HEK293 (cell line): ENCODE measurements at regions not wholly inside any gene's neighbourhood (a gene's known extent, or its start where the extent isn't known, plus 50 kb on each side); places are given as distances from the start of the nearest gene placed in this dataset.

Source experiments
- KLF1 ChIP-seq: fragments of 450-650 bp; formaldehyde crosslinking; IDR thresholded peaks from 2 replicates; pipeline ENCODE4 v1.5.1; 2016; ENCODE audit warnings: missing biosample characterization, missing genetic modification characterization
- REPIN1 ChIP-seq: fragments of 450-650 bp; formaldehyde crosslinking; IDR thresholded peaks from 2 replicates; pipeline ENCODE4 v1.5.1; 2017; ENCODE audit warnings: missing biosample characterization, missing genetic modification characterization, low read depth
- ZNF529 ChIP-seq: fragments of 450-650 bp; formaldehyde crosslinking; IDR thresholded peaks from 2 replicates; pipeline ENCODE4 v1.5.1; 2017; ENCODE audit warnings: missing genetic modification characterization, missing biosample characterization; ENCODE audit not compliant: insufficient replicate concordance
- TF ChIP-seq, protein P1 (sequence below): fragments of 450-650 bp; formaldehyde crosslinking; IDR thresholded peaks from 2 replicates; pipeline ENCODE4 v1.5.1; 2016; ENCODE audit warnings: missing biosample characterization, missing genetic modification characterization
- TF ChIP-seq, protein P2 (sequence below): fragments of 450-650 bp; formaldehyde crosslinking; IDR thresholded peaks from 2 replicates; pipeline ENCODE4 v1.5.1; 2016; ENCODE audit warnings: missing biosample characterization, missing genetic modification characterization, borderline replicate concordance
- TF ChIP-seq, protein P3 (sequence below): fragments of 450-650 bp; formaldehyde crosslinking; IDR thresholded peaks from 2 replicates; pipeline ENCODE4 v1.5.1; 2016; ENCODE audit warnings: missing biosample characterization, missing genetic modification characterization
- TF ChIP-seq, protein P4 (sequence below): fragments of 450-650 bp; formaldehyde crosslinking; conservative IDR thresholded peaks from 2 replicates; pipeline ENCODE4 v1.5.1; 2016; ENCODE audit warnings: low read depth, missing biosample characterization, missing genetic modification characterization
- TF ChIP-seq, protein P5 (sequence below): fragments of 450-650 bp; formaldehyde crosslinking; optimal IDR thresholded peaks from 2 replicates; pipeline ENCODE3; 2016; ENCODE audit warnings: missing biosample characterization, mild to moderate bottlenecking, missing genetic modification characterization

DNA sequence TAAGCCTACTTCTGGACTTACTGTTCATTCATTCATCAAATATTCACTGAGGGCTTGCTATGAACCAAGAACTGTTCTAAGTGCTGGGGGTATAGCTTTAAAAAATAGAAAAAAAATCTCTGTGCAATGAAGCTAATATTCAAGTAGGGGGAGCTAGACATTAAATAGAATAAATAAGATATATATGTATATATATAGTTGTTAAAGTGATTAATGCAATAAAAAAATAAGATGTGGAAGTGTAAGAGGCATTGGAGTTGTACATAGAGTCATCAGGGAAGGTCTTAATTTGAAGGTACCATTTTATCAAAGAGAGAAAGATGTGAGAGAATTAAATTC is 181.2 kb upstream of the AGR3 start:
- TF ChIP-seq, protein P1, sequence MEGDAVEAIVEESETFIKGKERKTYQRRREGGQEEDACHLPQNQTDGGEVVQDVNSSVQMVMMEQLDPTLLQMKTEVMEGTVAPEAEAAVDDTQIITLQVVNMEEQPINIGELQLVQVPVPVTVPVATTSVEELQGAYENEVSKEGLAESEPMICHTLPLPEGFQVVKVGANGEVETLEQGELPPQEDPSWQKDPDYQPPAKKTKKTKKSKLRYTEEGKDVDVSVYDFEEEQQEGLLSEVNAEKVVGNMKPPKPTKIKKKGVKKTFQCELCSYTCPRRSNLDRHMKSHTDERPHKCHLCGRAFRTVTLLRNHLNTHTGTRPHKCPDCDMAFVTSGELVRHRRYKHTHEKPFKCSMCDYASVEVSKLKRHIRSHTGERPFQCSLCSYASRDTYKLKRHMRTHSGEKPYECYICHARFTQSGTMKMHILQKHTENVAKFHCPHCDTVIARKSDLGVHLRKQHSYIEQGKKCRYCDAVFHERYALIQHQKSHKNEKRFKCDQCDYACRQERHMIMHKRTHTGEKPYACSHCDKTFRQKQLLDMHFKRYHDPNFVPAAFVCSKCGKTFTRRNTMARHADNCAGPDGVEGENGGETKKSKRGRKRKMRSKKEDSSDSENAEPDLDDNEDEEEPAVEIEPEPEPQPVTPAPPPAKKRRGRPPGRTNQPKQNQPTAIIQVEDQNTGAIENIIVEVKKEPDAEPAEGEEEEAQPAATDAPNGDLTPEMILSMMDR (tag by site-specific recombination): no peak
- TF ChIP-seq, protein P2, sequence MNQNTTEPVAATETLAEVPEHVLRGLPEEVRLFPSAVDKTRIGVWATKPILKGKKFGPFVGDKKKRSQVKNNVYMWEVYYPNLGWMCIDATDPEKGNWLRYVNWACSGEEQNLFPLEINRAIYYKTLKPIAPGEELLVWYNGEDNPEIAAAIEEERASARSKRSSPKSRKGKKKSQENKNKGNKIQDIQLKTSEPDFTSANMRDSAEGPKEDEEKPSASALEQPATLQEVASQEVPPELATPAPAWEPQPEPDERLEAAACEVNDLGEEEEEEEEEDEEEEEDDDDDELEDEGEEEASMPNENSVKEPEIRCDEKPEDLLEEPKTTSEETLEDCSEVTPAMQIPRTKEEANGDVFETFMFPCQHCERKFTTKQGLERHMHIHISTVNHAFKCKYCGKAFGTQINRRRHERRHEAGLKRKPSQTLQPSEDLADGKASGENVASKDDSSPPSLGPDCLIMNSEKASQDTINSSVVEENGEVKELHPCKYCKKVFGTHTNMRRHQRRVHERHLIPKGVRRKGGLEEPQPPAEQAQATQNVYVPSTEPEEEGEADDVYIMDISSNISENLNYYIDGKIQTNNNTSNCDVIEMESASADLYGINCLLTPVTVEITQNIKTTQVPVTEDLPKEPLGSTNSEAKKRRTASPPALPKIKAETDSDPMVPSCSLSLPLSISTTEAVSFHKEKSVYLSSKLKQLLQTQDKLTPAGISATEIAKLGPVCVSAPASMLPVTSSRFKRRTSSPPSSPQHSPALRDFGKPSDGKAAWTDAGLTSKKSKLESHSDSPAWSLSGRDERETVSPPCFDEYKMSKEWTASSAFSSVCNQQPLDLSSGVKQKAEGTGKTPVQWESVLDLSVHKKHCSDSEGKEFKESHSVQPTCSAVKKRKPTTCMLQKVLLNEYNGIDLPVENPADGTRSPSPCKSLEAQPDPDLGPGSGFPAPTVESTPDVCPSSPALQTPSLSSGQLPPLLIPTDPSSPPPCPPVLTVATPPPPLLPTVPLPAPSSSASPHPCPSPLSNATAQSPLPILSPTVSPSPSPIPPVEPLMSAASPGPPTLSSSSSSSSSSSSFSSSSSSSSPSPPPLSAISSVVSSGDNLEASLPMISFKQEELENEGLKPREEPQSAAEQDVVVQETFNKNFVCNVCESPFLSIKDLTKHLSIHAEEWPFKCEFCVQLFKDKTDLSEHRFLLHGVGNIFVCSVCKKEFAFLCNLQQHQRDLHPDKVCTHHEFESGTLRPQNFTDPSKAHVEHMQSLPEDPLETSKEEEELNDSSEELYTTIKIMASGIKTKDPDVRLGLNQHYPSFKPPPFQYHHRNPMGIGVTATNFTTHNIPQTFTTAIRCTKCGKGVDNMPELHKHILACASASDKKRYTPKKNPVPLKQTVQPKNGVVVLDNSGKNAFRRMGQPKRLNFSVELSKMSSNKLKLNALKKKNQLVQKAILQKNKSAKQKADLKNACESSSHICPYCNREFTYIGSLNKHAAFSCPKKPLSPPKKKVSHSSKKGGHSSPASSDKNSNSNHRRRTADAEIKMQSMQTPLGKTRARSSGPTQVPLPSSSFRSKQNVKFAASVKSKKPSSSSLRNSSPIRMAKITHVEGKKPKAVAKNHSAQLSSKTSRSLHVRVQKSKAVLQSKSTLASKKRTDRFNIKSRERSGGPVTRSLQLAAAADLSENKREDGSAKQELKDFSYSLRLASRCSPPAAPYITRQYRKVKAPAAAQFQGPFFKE (tag by site-specific recombination): no peak
- TF ChIP-seq, protein P3, sequence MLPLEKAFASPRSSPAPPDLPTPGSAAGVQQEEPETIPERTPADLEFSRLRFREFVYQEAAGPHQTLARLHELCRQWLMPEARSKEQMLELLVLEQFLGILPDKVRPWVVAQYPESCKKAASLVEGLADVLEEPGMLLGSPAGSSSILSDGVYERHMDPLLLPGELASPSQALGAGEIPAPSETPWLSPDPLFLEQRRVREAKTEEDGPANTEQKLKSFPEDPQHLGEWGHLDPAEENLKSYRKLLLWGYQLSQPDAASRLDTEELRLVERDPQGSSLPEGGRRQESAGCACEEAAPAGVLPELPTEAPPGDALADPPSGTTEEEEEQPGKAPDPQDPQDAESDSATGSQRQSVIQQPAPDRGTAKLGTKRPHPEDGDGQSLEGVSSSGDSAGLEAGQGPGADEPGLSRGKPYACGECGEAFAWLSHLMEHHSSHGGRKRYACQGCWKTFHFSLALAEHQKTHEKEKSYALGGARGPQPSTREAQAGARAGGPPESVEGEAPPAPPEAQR (tag by site-specific recombination): no peak
- TF ChIP-seq, protein P4, sequence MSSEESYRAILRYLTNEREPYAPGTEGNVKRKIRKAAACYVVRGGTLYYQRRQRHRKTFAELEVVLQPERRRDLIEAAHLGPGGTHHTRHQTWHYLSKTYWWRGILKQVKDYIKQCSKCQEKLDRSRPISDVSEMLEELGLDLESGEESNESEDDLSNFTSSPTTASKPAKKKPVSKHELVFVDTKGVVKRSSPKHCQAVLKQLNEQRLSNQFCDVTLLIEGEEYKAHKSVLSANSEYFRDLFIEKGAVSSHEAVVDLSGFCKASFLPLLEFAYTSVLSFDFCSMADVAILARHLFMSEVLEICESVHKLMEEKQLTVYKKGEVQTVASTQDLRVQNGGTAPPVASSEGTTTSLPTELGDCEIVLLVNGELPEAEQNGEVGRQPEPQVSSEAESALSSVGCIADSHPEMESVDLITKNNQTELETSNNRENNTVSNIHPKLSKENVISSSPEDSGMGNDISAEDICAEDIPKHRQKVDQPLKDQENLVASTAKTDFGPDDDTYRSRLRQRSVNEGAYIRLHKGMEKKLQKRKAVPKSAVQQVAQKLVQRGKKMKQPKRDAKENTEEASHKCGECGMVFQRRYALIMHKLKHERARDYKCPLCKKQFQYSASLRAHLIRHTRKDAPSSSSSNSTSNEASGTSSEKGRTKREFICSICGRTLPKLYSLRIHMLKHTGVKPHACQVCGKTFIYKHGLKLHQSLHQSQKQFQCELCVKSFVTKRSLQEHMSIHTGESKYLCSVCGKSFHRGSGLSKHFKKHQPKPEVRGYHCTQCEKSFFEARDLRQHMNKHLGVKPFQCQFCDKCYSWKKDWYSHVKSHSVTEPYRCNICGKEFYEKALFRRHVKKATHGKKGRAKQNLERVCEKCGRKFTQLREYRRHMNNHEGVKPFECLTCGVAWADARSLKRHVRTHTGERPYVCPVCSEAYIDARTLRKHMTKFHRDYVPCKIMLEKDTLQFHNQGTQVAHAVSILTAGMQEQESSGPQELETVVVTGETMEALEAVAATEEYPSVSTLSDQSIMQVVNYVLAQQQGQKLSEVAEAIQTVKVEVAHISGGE (tag by site-specific recombination): no peak
- TF ChIP-seq KLF1 (tag by site-specific recombination) (no peak), REPIN1 (tag by site-specific recombination) (no peak), ZNF529 (no peak)
- TF ChIP-seq, protein P5, sequence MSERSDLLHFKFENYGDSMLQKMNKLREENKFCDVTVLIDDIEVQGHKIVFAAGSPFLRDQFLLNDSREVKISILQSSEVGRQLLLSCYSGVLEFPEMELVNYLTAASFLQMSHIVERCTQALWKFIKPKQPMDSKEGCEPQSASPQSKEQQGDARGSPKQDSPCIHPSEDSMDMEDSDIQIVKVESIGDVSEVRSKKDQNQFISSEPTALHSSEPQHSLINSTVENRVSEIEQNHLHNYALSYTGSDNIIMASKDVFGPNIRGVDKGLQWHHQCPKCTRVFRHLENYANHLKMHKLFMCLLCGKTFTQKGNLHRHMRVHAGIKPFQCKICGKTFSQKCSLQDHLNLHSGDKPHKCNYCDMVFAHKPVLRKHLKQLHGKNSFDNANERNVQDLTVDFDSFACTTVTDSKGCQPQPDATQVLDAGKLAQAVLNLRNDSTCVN (tag by site-specific recombination): no peak
